WTC11 (cell line): ENCODE measurements at regions not wholly inside any gene's neighbourhood (a gene's known extent, or its start where the extent isn't known, plus 50 kb on each side); places are given as distances from the start of the nearest gene placed in this dataset.

Source experiments
- ATAC-seq: fragments of 200-7000 bp; cut with Tn5 transposase; 2 replicates; pipeline ENCODE4 v1.10.0; 2021; ENCODE audit warnings: mild to moderate bottlenecking, moderate library complexity
- CTCF ChIA-PET: fragments of 300-600 bp; sonication (Branson Sonifier 250); formaldehyde crosslinking; loops from one replicate; lab custom pipeline; 2021; ENCODE audit warnings: antibody characterized with exemption; lab: Charles Lee
- POLR2A ChIA-PET: fragments of 350-600 bp; sonication (Branson Sonifier 250); formaldehyde crosslinking; loops from one replicate; lab custom pipeline; 2021; ENCODE audit warnings: antibody characterized with exemption; lab: Charles Lee
- DNase-seq: peaks from one replicate; pipeline ENCODE4 v3.0.0; 2021; ENCODE audit warnings: low spot score
- H3K27ac Mint-ChIP-seq: 2 replicates; pipeline ENCODE4 v1.8.0; 2021; ENCODE audit warnings: mixed read lengths
- H3K27me3 Mint-ChIP-seq: 2 replicates; pipeline ENCODE4 v1.8.0; 2021; ENCODE audit warnings: low read depth, mild to moderate bottlenecking, moderate library complexity, mixed read lengths
- H3K36me3 Mint-ChIP-seq: 2 replicates; pipeline ENCODE4 v1.8.0; 2021; ENCODE audit warnings: mixed read lengths
- H3K4me1 Mint-ChIP-seq: 2 replicates; pipeline ENCODE4 v1.8.0; 2022; ENCODE audit warnings: mixed read lengths
- H3K4me3 Mint-ChIP-seq: 2 replicates; pipeline ENCODE4 v1.8.0; 2021; ENCODE audit warnings: mild to moderate bottlenecking, moderate library complexity, mixed read lengths
- H3K9me3 Mint-ChIP-seq: 2 replicates; pipeline ENCODE4 v1.8.0; 2021; ENCODE audit warnings: mixed read lengths
- CDX4 ChIP-seq: fragments of 250-450 bp; sonication (Bioruptor Pico); IDR thresholded peaks from 2 replicates; pipeline ENCODE4 v1.9.0; 2021; ENCODE audit warnings: moderate library complexity, mild to moderate bottlenecking, inconsistent platforms, borderline replicate concordance
- CREB1 ChIP-seq: sonication (generic); formaldehyde crosslinking; IDR thresholded peaks from 2 replicates; pipeline ENCODE4 v1.8.0; 2023; ENCODE audit warnings: mild to moderate bottlenecking, missing genetic modification reagents
- CREM ChIP-seq: sonication (generic); formaldehyde crosslinking; IDR thresholded peaks from 2 replicates; pipeline ENCODE4 v1.8.1; 2022; ENCODE audit warnings: mild to moderate bottlenecking, missing genetic modification reagents, moderate library complexity
- FOXJ3 ChIP-seq: sonication (generic); formaldehyde crosslinking; IDR thresholded peaks from 2 replicates; pipeline ENCODE4 v1.9.0; 2021; ENCODE audit warnings: missing genetic modification reagents, mild to moderate bottlenecking, borderline replicate concordance
- FOXK1 ChIP-seq: sonication (generic); formaldehyde crosslinking; IDR thresholded peaks from 2 replicates; pipeline ENCODE4 v1.8.0; 2022; ENCODE audit warnings: mild to moderate bottlenecking, moderate library complexity, missing genetic modification reagents
- JAZF1 ChIP-seq: fragments of 250-450 bp; sonication (Bioruptor Pico); IDR thresholded peaks from 2 replicates; pipeline ENCODE4 v1.9.0; 2021; ENCODE audit warnings: moderate library complexity, mild to moderate bottlenecking, inconsistent platforms
- MXD4 ChIP-seq: fragments of 250-450 bp; sonication (Bioruptor Pico); IDR thresholded peaks from 2 replicates; pipeline ENCODE4 v1.8.0; 2021; ENCODE audit warnings: mild to moderate bottlenecking, moderate library complexity, borderline replicate concordance
- NFE2L1 ChIP-seq: sonication (generic); formaldehyde crosslinking; IDR thresholded peaks from 2 replicates; pipeline ENCODE4 v1.8.1; 2023; ENCODE audit warnings: missing genetic modification reagents
- NR3C1 ChIP-seq: sonication (generic); formaldehyde crosslinking; conservative IDR thresholded peaks from 2 replicates; pipeline ENCODE4 v1.8.1; 2023; ENCODE audit warnings: low read depth, mild to moderate bottlenecking, missing genetic modification reagents
- RORB ChIP-seq: fragments of 250-450 bp; sonication (Bioruptor Pico); IDR thresholded peaks from 2 replicates; pipeline ENCODE4 v1.9.0; 2021; ENCODE audit warnings: mild to moderate bottlenecking
- ZNF121 ChIP-seq: sonication (generic); formaldehyde crosslinking; IDR thresholded peaks from 2 replicates; pipeline ENCODE4 v1.8.0; 2023; ENCODE audit warnings: missing genetic modification reagents
- ZNF263 ChIP-seq: sonication (generic); formaldehyde crosslinking; IDR thresholded peaks from 2 replicates; pipeline ENCODE4 v1.8.1; 2022; ENCODE audit warnings: low read depth, mild to moderate bottlenecking, moderate library complexity, missing genetic modification reagents
- ZNF416 ChIP-seq: fragments of 250-450 bp; sonication (Bioruptor Pico); IDR thresholded peaks from 2 replicates; pipeline ENCODE4 v1.9.0; 2021; ENCODE audit warnings: mild to moderate bottlenecking, inconsistent platforms
- TF ChIP-seq, protein P1 (sequence below): sonication (generic); formaldehyde crosslinking; IDR thresholded peaks from 2 replicates; pipeline ENCODE4 v1.8.0; 2023; ENCODE audit warnings: mild to moderate bottlenecking, missing genetic modification reagents
- TF ChIP-seq, protein P2 (sequence below): fragments of 250-450 bp; sonication (Bioruptor Pico); IDR thresholded peaks from 2 replicates; pipeline ENCODE4 v1.9.0; 2021; ENCODE audit warnings: mild to moderate bottlenecking, borderline replicate concordance
- TF ChIP-seq, protein P3 (sequence below): fragments of 250-450 bp; sonication (Bioruptor Pico); IDR thresholded peaks from 2 replicates; pipeline ENCODE4 v1.9.0; 2021; ENCODE audit warnings: mild to moderate bottlenecking
- TF ChIP-seq, protein P4 (sequence below): sonication (generic); formaldehyde crosslinking; IDR thresholded peaks from 2 replicates; pipeline ENCODE4 v1.8.1; 2023; ENCODE audit warnings: mild to moderate bottlenecking, missing genetic modification reagents

DNA sequence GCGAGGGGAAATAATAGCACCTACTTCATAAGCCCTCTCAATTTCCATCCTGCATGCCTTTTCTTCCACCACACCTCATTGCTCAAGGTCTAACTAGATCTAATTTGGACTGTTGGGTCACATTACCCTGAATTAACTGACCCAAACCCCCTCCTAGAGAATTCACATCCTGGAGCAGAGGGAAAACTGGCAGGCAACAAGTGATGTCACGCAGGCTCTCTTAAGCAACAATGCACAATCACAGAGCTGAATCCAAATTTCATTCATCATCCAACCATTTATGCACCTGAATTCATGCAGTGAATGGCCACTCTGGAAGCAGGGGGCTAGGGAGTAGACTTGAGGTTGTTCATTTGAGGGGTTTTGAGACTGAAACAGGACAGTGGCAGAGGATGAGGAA lies 107.7 kb upstream of the HUWE1 start:
- DNase-seq (no peak), ATAC-seq (no peak)
- Mint-ChIP-seq H3K9me3 (peaks cover 4% of the 10 kb centered on the region; the same call in 1 of the 2 replicates), H3K36me3 (no peaks in the 10 kb centered on the region), H3K27ac (no peak overlapping the region), H3K27me3 (no peaks in the 10 kb centered on the region), H3K4me1 (peaks cover 13% of the 10 kb centered on the region), H3K4me3 (no peak overlapping the region)
- TF ChIP-seq, protein P1, sequence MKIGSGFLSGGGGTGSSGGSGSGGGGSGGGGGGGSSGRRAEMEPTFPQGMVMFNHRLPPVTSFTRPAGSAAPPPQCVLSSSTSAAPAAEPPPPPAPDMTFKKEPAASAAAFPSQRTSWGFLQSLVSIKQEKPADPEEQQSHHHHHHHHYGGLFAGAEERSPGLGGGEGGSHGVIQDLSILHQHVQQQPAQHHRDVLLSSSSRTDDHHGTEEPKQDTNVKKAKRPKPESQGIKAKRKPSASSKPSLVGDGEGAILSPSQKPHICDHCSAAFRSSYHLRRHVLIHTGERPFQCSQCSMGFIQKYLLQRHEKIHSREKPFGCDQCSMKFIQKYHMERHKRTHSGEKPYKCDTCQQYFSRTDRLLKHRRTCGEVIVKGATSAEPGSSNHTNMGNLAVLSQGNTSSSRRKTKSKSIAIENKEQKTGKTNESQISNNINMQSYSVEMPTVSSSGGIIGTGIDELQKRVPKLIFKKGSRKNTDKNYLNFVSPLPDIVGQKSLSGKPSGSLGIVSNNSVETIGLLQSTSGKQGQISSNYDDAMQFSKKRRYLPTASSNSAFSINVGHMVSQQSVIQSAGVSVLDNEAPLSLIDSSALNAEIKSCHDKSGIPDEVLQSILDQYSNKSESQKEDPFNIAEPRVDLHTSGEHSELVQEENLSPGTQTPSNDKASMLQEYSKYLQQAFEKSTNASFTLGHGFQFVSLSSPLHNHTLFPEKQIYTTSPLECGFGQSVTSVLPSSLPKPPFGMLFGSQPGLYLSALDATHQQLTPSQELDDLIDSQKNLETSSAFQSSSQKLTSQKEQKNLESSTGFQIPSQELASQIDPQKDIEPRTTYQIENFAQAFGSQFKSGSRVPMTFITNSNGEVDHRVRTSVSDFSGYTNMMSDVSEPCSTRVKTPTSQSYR (CRISPR knock-in tag) = no peak
- no peak for TF ChIP-seq FOXJ3 (CRISPR knock-in tag)
- TF ChIP-seq ZNF121 (CRISPR knock-in tag) = no peak
- TF ChIP-seq CREB1 (CRISPR knock-in tag) = no peak
- no peak for TF ChIP-seq ZNF416
- no peak for TF ChIP-seq FOXK1
- TF ChIP-seq NFE2L1 (CRISPR knock-in tag) = no peak
- TF ChIP-seq, protein P2, sequence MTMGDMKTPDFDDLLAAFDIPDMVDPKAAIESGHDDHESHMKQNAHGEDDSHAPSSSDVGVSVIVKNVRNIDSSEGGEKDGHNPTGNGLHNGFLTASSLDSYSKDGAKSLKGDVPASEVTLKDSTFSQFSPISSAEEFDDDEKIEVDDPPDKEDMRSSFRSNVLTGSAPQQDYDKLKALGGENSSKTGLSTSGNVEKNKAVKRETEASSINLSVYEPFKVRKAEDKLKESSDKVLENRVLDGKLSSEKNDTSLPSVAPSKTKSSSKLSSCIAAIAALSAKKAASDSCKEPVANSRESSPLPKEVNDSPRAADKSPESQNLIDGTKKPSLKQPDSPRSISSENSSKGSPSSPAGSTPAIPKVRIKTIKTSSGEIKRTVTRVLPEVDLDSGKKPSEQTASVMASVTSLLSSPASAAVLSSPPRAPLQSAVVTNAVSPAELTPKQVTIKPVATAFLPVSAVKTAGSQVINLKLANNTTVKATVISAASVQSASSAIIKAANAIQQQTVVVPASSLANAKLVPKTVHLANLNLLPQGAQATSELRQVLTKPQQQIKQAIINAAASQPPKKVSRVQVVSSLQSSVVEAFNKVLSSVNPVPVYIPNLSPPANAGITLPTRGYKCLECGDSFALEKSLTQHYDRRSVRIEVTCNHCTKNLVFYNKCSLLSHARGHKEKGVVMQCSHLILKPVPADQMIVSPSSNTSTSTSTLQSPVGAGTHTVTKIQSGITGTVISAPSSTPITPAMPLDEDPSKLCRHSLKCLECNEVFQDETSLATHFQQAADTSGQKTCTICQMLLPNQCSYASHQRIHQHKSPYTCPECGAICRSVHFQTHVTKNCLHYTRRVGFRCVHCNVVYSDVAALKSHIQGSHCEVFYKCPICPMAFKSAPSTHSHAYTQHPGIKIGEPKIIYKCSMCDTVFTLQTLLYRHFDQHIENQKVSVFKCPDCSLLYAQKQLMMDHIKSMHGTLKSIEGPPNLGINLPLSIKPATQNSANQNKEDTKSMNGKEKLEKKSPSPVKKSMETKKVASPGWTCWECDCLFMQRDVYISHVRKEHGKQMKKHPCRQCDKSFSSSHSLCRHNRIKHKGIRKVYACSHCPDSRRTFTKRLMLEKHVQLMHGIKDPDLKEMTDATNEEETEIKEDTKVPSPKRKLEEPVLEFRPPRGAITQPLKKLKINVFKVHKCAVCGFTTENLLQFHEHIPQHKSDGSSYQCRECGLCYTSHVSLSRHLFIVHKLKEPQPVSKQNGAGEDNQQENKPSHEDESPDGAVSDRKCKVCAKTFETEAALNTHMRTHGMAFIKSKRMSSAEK = no peak
- TF ChIP-seq ZNF263 (CRISPR knock-in tag) = no peak
- no peak for TF ChIP-seq JAZF1
- TF ChIP-seq, protein P3, sequence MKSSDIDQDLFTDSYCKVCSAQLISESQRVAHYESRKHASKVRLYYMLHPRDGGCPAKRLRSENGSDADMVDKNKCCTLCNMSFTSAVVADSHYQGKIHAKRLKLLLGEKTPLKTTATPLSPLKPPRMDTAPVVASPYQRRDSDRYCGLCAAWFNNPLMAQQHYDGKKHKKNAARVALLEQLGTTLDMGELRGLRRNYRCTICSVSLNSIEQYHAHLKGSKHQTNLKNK (CRISPR knock-in tag) = no peak
- POLR2A ChIA-PET = no interaction called here
- CTCF ChIA-PET = no interaction called here

DNA sequence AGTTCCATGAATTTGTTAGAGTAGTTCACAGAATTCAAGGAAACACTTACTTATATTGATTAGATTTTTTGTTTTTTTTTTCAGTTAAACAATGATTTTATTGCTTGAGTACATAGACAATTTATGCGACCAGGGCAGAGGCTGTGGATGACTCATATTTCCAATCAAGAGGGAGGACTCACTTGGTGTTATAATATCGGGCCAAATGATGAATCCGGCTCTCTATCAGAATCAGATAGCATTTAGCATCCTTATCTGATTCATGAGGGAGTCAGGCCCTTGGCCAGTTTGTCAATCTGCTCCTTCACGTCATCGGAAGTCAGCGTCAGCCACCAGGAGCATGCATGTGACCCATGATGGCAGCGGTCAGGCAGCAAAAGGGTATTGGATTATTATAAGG lies 82.3 kb upstream of the HUWE1 start:
- CTCF ChIA-PET = no interaction called here
- DNase-seq = no peak
- H3K4me3 Mint-ChIP-seq = no peak overlapping the region

DNA sequence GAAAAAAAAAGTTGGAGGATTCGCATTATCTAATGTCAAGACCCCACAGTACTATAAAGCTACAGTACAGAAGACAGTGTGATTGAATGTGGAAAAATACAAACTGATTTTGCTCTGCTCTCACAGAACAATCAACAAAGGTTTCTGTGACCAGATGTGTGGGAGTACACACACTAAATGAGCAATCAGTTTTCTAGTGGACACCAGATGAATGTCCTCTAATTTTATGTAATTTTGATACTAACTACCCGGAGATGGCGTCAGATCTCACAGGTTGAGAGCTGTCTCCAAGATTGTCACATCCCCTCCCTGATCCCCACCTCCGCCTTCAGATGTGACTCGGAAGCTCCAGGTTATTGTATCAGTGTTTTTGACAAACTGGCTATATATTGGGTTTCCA lies 81.9 kb upstream of the HUWE1 start:
- no peak for DNase-seq
- ATAC-seq = no peak
- Mint-ChIP-seq H3K27ac (no peak overlapping the region), H3K4me3 (no peak overlapping the region), H3K9me3 (peaks cover 10% of the 10 kb centered on the region), H3K36me3 (peaks cover 10% of the 10 kb centered on the region), H3K4me1 (no peaks in the 10 kb centered on the region; the same call in 1 of the 2 replicates), H3K27me3 (no peaks in the 10 kb centered on the region)
- ChIA-PET POLR2A (no interaction called here), CTCF (no interaction called here)
- TF ChIP-seq MXD4 (CRISPR knock-in tag) = no peak
- no peak for TF ChIP-seq CDX4 (CRISPR knock-in tag)
- no peak for TF ChIP-seq JAZF1
- no peak for TF ChIP-seq NR3C1 (CRISPR knock-in tag)
- TF ChIP-seq, protein P1 (CRISPR knock-in tag) = no peak
- no peak for TF ChIP-seq RORB

More for the DNA sequence above, 82.3 kb upstream of the HUWE1 start:
- Mint-ChIP-seq H3K27me3 (no peaks in the 10 kb centered on the region), H3K9me3 (peaks cover 10% of the 10 kb centered on the region), H3K27ac (no peak overlapping the region), H3K4me1 (no peaks in the 10 kb centered on the region; the same call in 1 of the 2 replicates), H3K36me3 (peaks cover 10% of the 10 kb centered on the region)
- TF ChIP-seq, protein P4, sequence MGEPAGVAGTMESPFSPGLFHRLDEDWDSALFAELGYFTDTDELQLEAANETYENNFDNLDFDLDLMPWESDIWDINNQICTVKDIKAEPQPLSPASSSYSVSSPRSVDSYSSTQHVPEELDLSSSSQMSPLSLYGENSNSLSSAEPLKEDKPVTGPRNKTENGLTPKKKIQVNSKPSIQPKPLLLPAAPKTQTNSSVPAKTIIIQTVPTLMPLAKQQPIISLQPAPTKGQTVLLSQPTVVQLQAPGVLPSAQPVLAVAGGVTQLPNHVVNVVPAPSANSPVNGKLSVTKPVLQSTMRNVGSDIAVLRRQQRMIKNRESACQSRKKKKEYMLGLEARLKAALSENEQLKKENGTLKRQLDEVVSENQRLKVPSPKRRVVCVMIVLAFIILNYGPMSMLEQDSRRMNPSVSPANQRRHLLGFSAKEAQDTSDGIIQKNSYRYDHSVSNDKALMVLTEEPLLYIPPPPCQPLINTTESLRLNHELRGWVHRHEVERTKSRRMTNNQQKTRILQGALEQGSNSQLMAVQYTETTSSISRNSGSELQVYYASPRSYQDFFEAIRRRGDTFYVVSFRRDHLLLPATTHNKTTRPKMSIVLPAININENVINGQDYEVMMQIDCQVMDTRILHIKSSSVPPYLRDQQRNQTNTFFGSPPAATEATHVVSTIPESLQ = no peak
- TF ChIP-seq CREM (CRISPR knock-in tag) (no peak), FOXK1 (no peak)
- ATAC-seq = no peak
- POLR2A ChIA-PET = no interaction called here
